Panc1 (cell line): ENCODE measurements at regions not wholly inside any gene's neighbourhood (a gene's known extent, or its start where the extent isn't known, plus 50 kb on each side); places are given as distances from the start of the nearest gene placed in this dataset.

ENCODE experiments used
- POLR2AphosphoS5 ChIP-seq: IDR thresholded peaks from 2 replicates; pipeline ENCODE4 v1.6.1; 2012; ENCODE audit warnings: mild to moderate bottlenecking, low read depth, low read length, moderate library complexity
- TF ChIP-seq, protein P1 (sequence below): fragments of 450-650 bp; IDR thresholded peaks from 2 replicates; pipeline ENCODE4 v1.5.1; 2017; ENCODE audit warnings: mild to moderate bottlenecking

- TF ChIP-seq, protein P1, sequence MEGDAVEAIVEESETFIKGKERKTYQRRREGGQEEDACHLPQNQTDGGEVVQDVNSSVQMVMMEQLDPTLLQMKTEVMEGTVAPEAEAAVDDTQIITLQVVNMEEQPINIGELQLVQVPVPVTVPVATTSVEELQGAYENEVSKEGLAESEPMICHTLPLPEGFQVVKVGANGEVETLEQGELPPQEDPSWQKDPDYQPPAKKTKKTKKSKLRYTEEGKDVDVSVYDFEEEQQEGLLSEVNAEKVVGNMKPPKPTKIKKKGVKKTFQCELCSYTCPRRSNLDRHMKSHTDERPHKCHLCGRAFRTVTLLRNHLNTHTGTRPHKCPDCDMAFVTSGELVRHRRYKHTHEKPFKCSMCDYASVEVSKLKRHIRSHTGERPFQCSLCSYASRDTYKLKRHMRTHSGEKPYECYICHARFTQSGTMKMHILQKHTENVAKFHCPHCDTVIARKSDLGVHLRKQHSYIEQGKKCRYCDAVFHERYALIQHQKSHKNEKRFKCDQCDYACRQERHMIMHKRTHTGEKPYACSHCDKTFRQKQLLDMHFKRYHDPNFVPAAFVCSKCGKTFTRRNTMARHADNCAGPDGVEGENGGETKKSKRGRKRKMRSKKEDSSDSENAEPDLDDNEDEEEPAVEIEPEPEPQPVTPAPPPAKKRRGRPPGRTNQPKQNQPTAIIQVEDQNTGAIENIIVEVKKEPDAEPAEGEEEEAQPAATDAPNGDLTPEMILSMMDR = no peak
- no peak for TF ChIP-seq POLR2AphosphoS5
These were observed 113.4 kb downstream of the DISP1 start for GRCh38 chr1:222928212-222928611.
